ENCODE measurements at regions not wholly inside any gene's neighbourhood (a gene's known extent, or its start where the extent isn't known, plus 50 kb on each side); places are given as distances from the start of the nearest gene placed in this dataset.

GRCh38 chr2:59308108-59308507 is 1067.0 kb upstream of the FANCL start:
- Histone ChIP-seq H3K27ac (ENCODE audit: low read length) (no peak overlapping the region), H3K27me3 (ENCODE audit: insufficient read depth, low read depth, low read length) (no peaks in the 10 kb centered on the region), H3K9me2 (ENCODE audit: insufficient read depth, low read length) (no peaks in the 10 kb centered on the region), H3K4me2 (ENCODE audit: low read length) (no peak overlapping the region), H3K9ac (ENCODE audit: low read length) (no peak overlapping the region), H3K36me3 (ENCODE audit: insufficient read depth, low read length) (no peaks in the 10 kb centered on the region), H4K20me1 (ENCODE audit: insufficient read depth) (no peaks in the 10 kb centered on the region), H3F3A (ENCODE audit: insufficient read depth, low read length, poor library complexity, severe bottlenecking) (no peaks in the 10 kb centered on the region), H3K9me3 (ENCODE audit: low read length) (no peaks in the 10 kb centered on the region), H3K79me2 (replicated peaks; ENCODE audit: insufficient read depth, low read length) (no peaks in the 10 kb centered on the region), H2AFZ (ENCODE audit: low read depth, low read length) (no peak overlapping the region), H3K4me3 (ENCODE audit: low read length) (no peak overlapping the region)
- no peak for TF ChIP-seq CTCF (IDR thresholded peaks at IDR 0.05; ENCODE audit: poor library complexity, severe bottlenecking)
- TF ChIP-seq MXI1 (conservative IDR thresholded peaks at IDR 0.05; ENCODE audit: poor library complexity, severe bottlenecking), result no peak
- TF ChIP-seq TAF1 (IDR thresholded peaks at IDR 0.05; ENCODE audit: low read depth), result no peak
- TF ChIP-seq SMC3 (conservative IDR thresholded peaks at IDR 0.05; ENCODE audit: poor library complexity), result no peak
- no peak for TF ChIP-seq EP300 (conservative IDR thresholded peaks at IDR 0.05; ENCODE audit: poor library complexity, severe bottlenecking)
- no peak for TF ChIP-seq REST (IDR thresholded peaks at IDR 0.05; ENCODE audit: borderline replicate concordance)
- TF ChIP-seq POLR2AphosphoS5 (IDR thresholded peaks at IDR 0.05), result no peak
- TF ChIP-seq RAD21 (conservative IDR thresholded peaks at IDR 0.05), result no peak
- no peak for TF ChIP-seq EZH2 (IDR thresholded peaks at IDR 0.05; ENCODE audit: borderline replicate concordance, insufficient read depth, low read length, poor library complexity, severe bottlenecking)

GRCh38 chr2:59307196-59307595 is 1066.1 kb upstream of the FANCL start:
- Histone ChIP-seq H3K9me3 (ENCODE audit: low read length) (no peaks in the 10 kb centered on the region), H2AFZ (ENCODE audit: low read depth, low read length) (no peak overlapping the region), H3K36me3 (ENCODE audit: insufficient read depth, low read length) (no peaks in the 10 kb centered on the region), H3K27me3 (ENCODE audit: insufficient read depth, low read depth, low read length) (no peaks in the 10 kb centered on the region), H3K4me2 (ENCODE audit: low read length) (no peak overlapping the region), H3K9ac (ENCODE audit: low read length) (no peak overlapping the region), H3K9me2 (ENCODE audit: insufficient read depth, low read length) (no peaks in the 10 kb centered on the region), H3F3A (ENCODE audit: insufficient read depth, low read length, poor library complexity, severe bottlenecking) (no peaks in the 10 kb centered on the region), H3K79me2 (replicated peaks; ENCODE audit: insufficient read depth, low read length) (no peaks in the 10 kb centered on the region), H3K27ac (ENCODE audit: low read length) (no peak overlapping the region), H4K20me1 (ENCODE audit: insufficient read depth) (no peaks in the 10 kb centered on the region), H3K4me3 (ENCODE audit: low read length) (no peak overlapping the region)
- no peak for TF ChIP-seq EP300 (conservative IDR thresholded peaks at IDR 0.05; ENCODE audit: poor library complexity, severe bottlenecking)

- Histone ChIP-seq H3K9me3 (ENCODE audit: low read length) (no peaks in the 10 kb centered on the region), H3K4me2 (ENCODE audit: low read length) (peak overlapping the region; percentile 37), H3K9me2 (ENCODE audit: insufficient read depth, low read length) (no peaks in the 10 kb centered on the region), H3K27ac (ENCODE audit: low read length) (peak overlapping the region; percentile 79), H3K4me3 (ENCODE audit: low read length) (peak overlapping the region; percentile 38), H2AFZ (ENCODE audit: low read depth, low read length) (no peak overlapping the region), H3K79me2 (replicated peaks; ENCODE audit: insufficient read depth, low read length) (no peaks in the 10 kb centered on the region), H3F3A (ENCODE audit: insufficient read depth, low read length, poor library complexity, severe bottlenecking) (no peaks in the 10 kb centered on the region), H4K20me1 (ENCODE audit: insufficient read depth) (no peaks in the 10 kb centered on the region), H3K9ac (ENCODE audit: low read length) (peak overlapping the region; percentile 39), H3K36me3 (ENCODE audit: insufficient read depth, low read length) (no peaks in the 10 kb centered on the region), H3K27me3 (ENCODE audit: insufficient read depth, low read depth, low read length) (no peaks in the 10 kb centered on the region)
- TF ChIP-seq EP300 (conservative IDR thresholded peaks at IDR 0.05; ENCODE audit: poor library complexity, severe bottlenecking) (peak; percentile 98), REST (IDR thresholded peaks at IDR 0.05; ENCODE audit: borderline replicate concordance) (peak; percentile 82), RAD21 (conservative IDR thresholded peaks at IDR 0.05) (peak; percentile 45), EZH2 (IDR thresholded peaks at IDR 0.05; ENCODE audit: borderline replicate concordance, insufficient read depth, low read length, poor library complexity, severe bottlenecking) (no peak), SMC3 (conservative IDR thresholded peaks at IDR 0.05; ENCODE audit: poor library complexity) (peak; percentile 45), TAF1 (IDR thresholded peaks at IDR 0.05; ENCODE audit: low read depth) (no peak), POLR2AphosphoS5 (IDR thresholded peaks at IDR 0.05) (peak; percentile 98)
Observed at GRCh38 chr2:59303272-59303671, 1062.1 kb upstream of the FANCL start.
